ENCODE measurements at regions not wholly inside any gene's neighbourhood (a gene's known extent, or its start where the extent isn't known, plus 50 kb on each side); places are given as distances from the start of the nearest gene placed in this dataset.
"Not testable (repeated sequence)": the region's sequence is repeated elsewhere in the genome, so short reads cannot be mapped to it uniquely, and the experiment has no call there.

DNA sequence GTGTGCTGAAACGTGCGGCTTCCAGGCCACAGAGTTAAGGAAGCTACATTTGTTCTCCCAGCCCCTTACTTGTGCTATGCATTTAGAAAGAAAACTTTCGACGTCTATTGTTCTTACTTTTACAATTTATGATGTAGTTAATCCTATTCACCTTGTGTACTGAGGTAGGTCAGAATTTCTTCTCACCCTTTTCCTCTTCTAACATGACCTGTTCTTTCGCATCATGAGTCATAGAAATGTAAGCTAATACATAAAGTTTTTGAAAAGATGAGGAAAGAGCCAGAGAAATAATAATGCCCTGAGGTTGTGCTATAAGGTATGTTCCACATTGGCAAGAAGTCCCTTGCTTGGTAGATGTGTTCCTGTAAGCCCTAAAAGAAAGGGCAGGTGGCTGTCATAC lies 298.3 kb downstream of the TRIML1 start:
- no peak for DNase-seq (ENCODE audit: low read depth in 2 of 2)

GRCh38 chr4:188438391-188438824 lies 299.2 kb downstream of the TRIML1 start:
- not testable (repeated sequence) for DNase-seq (ENCODE audit: low read depth in 2 of 2)

DNA sequence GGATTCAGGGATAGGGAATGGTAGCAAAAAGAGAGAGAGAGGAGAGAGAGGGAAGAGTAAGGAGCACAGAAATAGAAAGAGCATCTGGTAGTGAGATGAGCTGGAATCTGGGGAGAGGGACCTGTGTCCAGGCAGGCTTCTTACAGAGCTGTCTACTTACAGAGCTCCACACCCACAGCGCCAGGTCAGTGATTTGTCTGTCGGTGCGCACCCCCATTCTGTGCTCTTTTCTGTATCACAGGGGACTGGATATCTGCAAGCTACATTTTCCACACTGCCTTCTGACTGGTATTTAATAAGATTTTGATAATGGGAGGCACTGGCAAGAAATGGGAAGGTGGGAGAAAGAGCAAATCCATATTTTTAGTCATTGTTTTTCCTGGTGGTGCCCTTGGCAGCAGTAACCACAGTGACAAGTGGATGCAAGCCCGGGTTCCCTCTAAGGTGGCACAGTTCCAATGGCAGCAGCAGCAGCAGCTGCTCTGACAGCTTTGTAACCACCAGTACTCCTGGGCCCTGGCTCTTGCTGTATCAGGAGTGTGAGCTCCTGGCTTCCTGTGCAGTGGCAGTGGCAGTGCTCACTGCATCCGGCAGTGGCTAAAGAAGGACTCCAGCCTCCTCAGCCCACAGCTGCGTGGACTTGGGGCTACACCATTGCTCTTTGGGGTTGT lies 300.5 kb downstream of the TRIML1 start:
- no peak for DNase-seq (ENCODE audit: low read depth in 2 of 2)

- DNase-seq (ENCODE audit: low read depth in 2 of 2): no peak
Observed at GRCh38 chr4:188444500-188444899, 305.3 kb downstream of the TRIML1 start.

DNA sequence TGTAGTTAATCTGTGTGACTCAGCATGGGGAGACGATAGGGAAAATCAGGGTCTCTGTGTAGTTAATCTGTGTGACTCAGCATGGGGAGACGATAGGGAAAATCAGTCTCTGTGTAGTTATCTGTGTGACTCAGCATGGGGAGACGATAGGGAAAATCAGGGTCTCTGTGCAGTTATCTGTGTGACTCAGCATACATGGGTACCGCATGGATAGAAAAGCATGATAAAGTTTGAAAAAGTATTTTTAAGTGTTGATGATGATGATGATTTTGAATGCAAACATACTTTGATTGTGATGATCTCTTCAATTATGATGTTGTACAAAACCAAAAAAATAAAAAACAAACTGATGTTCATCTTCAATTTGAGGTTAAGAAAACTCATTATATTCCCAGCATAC lies 309.8 kb downstream of the TRIML1 start:
- not testable (repeated sequence) for DNase-seq (ENCODE audit: low read depth in 2 of 2)

DNA sequence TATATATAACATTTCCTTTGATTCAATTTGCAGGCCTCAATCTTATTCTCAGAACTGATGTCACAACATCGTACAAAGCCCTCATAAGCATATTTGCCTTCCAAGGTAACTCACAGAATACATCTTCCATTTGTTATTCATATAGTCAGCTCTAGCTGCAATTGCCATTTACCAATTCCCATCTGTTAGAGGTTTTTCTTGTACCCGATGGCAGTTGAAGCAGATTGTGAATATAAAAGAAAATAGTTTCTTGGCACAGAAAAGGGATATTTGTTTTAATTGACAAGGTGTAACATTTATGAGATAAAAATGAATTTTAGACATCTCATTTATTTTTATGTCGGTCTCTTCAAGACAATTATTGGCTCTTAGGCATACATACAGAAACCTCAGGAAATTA lies 311.3 kb downstream of the TRIML1 start:
- DNase-seq (ENCODE audit: low read depth in 2 of 2): no peak

GRCh38 chr4:188452097-188452496 lies 312.9 kb downstream of the TRIML1 start:
- DNase-seq (ENCODE audit: low read depth in 2 of 2): no peak

GRCh38 chr4:188454575-188454974 lies 315.3 kb downstream of the TRIML1 start:
- no peak for DNase-seq (ENCODE audit: low read depth in 2 of 2)

GRCh38 chr4:188455062-188455752 lies 316.0 kb downstream of the TRIML1 start:
- DNase-seq (ENCODE audit: low read depth in 2 of 2): no peak

DNA sequence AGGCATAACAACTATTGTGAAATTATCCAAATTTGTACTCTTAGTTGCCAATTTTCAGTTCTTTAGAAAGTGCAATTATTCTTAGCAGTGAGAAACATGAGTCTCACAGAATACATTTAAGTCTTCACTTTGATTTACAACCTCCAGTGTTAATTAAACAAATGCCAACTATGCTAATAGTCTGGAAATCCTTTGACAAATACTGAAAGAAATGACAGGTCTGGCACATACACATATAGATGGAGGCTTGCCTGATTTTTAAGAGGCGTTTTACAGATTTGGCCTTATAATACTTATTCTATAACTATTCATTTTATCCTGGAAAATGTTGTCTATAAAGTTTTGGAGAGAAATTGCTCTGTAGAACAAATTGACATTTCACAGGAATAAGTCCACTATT lies 320.1 kb downstream of the TRIML1 start:
- DNase-seq (ENCODE audit: low read depth in 2 of 2): no peak

GRCh38 chr4:188463909-188464308 lies 324.7 kb downstream of the TRIML1 start:
- DNase-seq (ENCODE audit: low read depth in 2 of 2): no peak

- no peak for DNase-seq (ENCODE audit: low read depth in 2 of 2)
Observed at GRCh38 chr4:188466001-188466400, 326.8 kb downstream of the TRIML1 start.

- DNase-seq (ENCODE audit: low read depth in 2 of 2): no peak
Observed at GRCh38 chr4:188484256-188484655, 345.0 kb downstream of the TRIML1 start.

DNA sequence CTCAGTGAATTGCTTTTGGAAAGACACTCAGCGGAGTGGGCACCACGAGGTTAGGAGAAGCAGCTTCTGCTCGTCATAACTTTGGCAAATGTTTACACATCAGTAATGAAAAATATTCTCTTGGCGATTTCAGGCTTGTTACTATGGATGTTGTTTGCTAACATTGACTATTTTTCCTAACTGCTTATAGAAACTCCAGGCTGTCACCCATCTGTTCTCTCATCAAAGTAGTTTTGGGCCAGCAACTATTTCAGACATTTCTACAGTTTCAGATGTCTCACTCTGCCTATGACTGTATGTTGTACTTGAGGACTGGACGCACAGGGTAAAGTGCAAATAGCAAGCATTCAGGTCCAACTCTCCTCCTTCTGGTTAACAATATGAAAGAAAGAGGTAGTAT lies 346.7 kb downstream of the TRIML1 start:
- no peak for DNase-seq (ENCODE audit: low read depth in 2 of 2)

DNA sequence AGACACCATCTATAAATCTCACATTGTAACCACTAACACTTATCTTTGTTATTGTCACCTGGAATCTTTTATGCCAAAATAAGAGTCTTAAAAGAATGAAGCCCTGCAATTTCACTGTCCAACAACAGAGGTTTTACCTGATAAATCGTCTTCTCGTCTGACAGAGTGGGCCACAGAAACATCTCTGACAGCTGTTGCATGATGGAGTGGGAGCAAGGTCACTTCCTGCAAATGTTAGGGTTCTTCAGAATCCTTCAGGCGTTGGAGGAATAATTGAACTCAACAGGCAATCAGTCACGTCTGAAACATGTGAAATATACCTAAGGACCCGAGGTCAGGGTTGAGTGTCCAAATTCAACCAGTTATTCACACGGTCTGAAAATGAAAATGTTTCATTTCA lies 353.6 kb downstream of the TRIML1 start:
- DNase-seq (ENCODE audit: low read depth in 2 of 2): no peak

DNA sequence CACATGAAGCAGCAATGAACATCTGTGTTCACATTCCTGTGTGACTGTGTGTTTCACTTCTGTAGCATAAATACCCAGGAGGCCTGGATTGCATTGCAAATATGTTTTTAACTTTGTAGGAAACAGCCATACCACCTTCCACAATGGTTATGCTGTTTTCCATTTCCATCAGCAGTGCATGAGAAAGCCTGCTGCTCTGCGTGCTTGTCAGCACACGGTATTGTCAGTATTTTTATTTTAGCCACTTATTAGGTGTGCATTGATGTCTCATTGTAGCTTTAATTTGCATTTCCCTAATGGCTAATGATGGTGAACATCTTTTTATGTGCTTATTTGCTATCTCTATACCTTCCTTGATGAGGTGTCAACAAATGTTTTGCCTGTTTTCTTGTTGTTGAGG lies 355.9 kb downstream of the TRIML1 start:
- no peak for DNase-seq (ENCODE audit: low read depth in 2 of 2)

DNA sequence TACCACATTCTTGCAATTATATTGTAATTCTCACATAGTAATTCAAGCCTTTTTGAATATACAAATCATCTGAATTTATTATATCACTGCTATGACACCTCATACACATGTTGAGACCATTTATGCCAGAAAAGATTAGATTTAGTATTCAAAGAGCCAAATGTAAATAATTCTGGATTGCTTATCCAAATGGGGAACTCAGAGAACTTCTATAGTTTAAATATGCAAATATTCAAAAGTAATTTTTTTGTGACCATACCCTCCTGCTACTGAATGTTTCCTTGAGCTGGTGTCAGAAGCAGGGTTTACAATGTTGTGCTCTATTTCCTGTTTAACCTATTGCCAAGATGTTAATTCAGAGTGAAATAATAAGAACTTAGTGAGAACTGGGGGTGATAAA lies 372.2 kb downstream of the TRIML1 start:
- no peak for DNase-seq (ENCODE audit: low read depth in 2 of 2)

DNA sequence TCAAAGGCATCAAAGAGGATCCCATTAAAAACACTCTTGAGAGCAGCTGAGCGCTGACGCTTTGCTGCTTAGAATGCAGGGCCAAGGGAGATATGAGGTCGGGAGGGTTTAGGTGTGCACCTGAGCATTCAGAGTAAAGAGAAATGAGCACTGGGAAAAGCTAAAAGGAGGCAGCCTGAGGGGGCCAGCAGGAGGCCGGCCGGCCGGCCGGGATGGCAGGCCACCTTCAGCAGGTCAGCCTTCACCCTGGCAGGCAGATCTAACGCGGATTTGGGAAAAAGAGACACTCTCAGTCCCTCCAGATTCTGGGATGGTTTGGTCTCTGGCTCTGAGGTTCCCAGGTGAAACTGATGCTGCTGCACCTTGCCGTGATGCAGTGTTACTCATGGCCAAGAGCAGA lies 393.5 kb downstream of the TRIML1 start:
- DNase-seq (ENCODE audit: low read depth in 2 of 2): no peak

GRCh38 chr4:188534297-188534696 lies 395.1 kb downstream of the TRIML1 start:
- DNase-seq (ENCODE audit: low read depth in 2 of 2): no peak

- no peak for DNase-seq (ENCODE audit: low read depth in 2 of 2)
Observed at GRCh38 chr4:188534917-188535316, 395.7 kb downstream of the TRIML1 start.

- DNase-seq (ENCODE audit: low read depth in 2 of 2): no peak
Observed at GRCh38 chr4:188536826-188537225, 397.6 kb downstream of the TRIML1 start.

DNA sequence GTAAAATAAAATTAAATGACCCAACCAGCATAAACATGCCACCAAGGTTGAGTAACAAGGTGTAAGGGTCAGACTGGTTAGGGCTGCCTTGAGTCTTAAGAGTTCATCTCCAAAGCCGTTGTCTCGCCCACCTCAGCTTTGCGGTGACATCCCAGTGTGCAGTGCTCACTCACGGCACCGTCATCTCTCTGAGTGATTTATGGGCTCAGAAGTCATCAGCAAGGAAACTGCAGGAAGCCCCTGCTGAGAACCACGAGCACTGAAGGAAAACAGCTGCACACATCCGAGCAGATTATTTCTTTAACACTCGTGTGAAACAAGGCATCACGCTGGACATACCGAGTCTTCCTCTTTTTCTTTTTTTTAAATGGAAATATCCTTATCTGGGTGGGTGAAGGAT lies 411.1 kb downstream of the TRIML1 start:
- DNase-seq (ENCODE audit: low read depth in 2 of 2): no peak

- DNase-seq (ENCODE audit: low read depth in 2 of 2): no peak
Observed at GRCh38 chr4:188551156-188551555, 411.9 kb downstream of the TRIML1 start.

Measured in stimulated activated CD4-positive, alpha-beta T cell treated with anti-CD3 and anti-CD28 coated beads, Interleukin-1b, Interleukin-23, amount 100 ng/mL, for 1 hour (primary cell).